ENCODE measurements at regions not wholly inside any gene's neighbourhood (a gene's known extent, or its start where the extent isn't known, plus 50 kb on each side); places are given as distances from the start of the nearest gene placed in this dataset.

- DNase-seq (no peak), FAIRE-seq (no peak)
- no peak overlapping the region for H3K9ac ChIP-seq (ENCODE audit: low read length in 3 of 3)
- H3K27ac ChIP-seq (ENCODE audit: low read depth in 2 of 2, low read length in 2 of 2): no peak overlapping the region
- no peaks in the 10 kb centered on the region for H3K4me1 ChIP-seq (ENCODE audit: control insufficient read depth in 2 of 3, insufficient read depth in 2 of 3, low read depth in 1 of 3, low read length in 3 of 3)
- no peaks in the 10 kb centered on the region for H3K9me3 ChIP-seq (ENCODE audit: control insufficient read depth in 2 of 3, insufficient read depth in 1 of 3, low read length in 3 of 3)
- no peaks in the 10 kb centered on the region for H3K27me3 ChIP-seq (ENCODE audit: control insufficient read depth, insufficient read depth, low read length)
- H3K36me3 ChIP-seq (ENCODE audit: control insufficient read depth in 2 of 3, insufficient read depth in 3 of 3, low read length in 3 of 3): no peaks in the 10 kb centered on the region
- TF ChIP-seq CTCF (IDR thresholded peaks at IDR 0.05; ENCODE audit: borderline replicate concordance, extremely low read depth, insufficient read depth): no peak
- intact Hi-C loops (cut with DNase I): no loop called here
- H3K4me3 ChIP-seq (ENCODE audit: low read length in 3 of 3): no peak overlapping the region
Observed at GRCh38 chr2:221318376-221319130, 253.6 kb downstream of the EPHA4 start.

DNA sequence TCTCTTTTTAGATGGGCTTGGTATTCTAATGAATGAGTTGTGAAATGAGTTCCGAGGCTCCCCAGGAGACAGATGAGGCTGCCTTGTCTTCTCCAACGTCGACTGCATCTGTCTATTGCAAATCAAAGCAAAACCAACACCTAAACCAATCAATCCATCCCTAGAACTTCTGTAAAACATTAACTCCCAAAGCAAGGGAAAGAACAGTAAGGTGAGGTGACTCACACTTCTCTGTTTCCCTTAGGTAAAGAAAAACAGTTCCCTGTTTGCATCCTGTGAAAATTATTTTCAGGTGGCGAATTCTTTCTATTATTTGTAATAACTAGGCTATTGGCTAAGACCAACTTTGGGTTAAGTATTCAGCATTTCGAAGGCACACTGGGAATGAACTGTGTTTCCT is 249.4 kb downstream of the EPHA4 start:
- H3K4me1 ChIP-seq (ENCODE audit: control insufficient read depth in 2 of 3, insufficient read depth in 2 of 3, low read depth in 1 of 3, low read length in 3 of 3): no peaks in the 10 kb centered on the region
- H3K27me3 ChIP-seq (ENCODE audit: control insufficient read depth, insufficient read depth, low read length): no peaks in the 10 kb centered on the region
- H3K36me3 ChIP-seq (ENCODE audit: control insufficient read depth in 2 of 3, insufficient read depth in 3 of 3, low read length in 3 of 3): no peaks in the 10 kb centered on the region
- FAIRE-seq (no peak), DNase-seq (no peak)
- H3K9ac ChIP-seq (ENCODE audit: low read length in 3 of 3): no peak overlapping the region
- no peaks in the 10 kb centered on the region for H3K9me3 ChIP-seq (ENCODE audit: control insufficient read depth in 2 of 3, insufficient read depth in 1 of 3, low read length in 3 of 3)
- no peak for TF ChIP-seq CTCF (IDR thresholded peaks at IDR 0.05; ENCODE audit: borderline replicate concordance, extremely low read depth, insufficient read depth)
- intact Hi-C loops (cut with DNase I): no loop called here
- H3K27ac ChIP-seq (ENCODE audit: low read depth in 2 of 2, low read length in 2 of 2): no peak overlapping the region
- H3K4me3 ChIP-seq (ENCODE audit: low read length in 3 of 3): no peak overlapping the region

- no peaks in the 10 kb centered on the region for H3K9me3 ChIP-seq (ENCODE audit: control insufficient read depth in 2 of 3, insufficient read depth in 1 of 3, low read length in 3 of 3)
- intact Hi-C loops (cut with DNase I): no loop called here
- no peak overlapping the region for H3K4me3 ChIP-seq (ENCODE audit: low read length in 3 of 3)
- H3K36me3 ChIP-seq (ENCODE audit: control insufficient read depth in 2 of 3, insufficient read depth in 3 of 3, low read length in 3 of 3): no peaks in the 10 kb centered on the region
- FAIRE-seq: no peak
- H3K9ac ChIP-seq (ENCODE audit: low read length in 3 of 3): no peak overlapping the region
- no peak overlapping the region for H3K27ac ChIP-seq (ENCODE audit: low read depth in 2 of 2, low read length in 2 of 2)
- no peak for DNase-seq
- no peaks in the 10 kb centered on the region for H3K27me3 ChIP-seq (ENCODE audit: control insufficient read depth, insufficient read depth, low read length)
- TF ChIP-seq CTCF (IDR thresholded peaks at IDR 0.05; ENCODE audit: borderline replicate concordance, extremely low read depth, insufficient read depth): no peak
- H3K4me1 ChIP-seq (ENCODE audit: control insufficient read depth in 2 of 3, insufficient read depth in 2 of 3, low read depth in 1 of 3, low read length in 3 of 3): no peaks in the 10 kb centered on the region
Observed at GRCh38 chr2:221323513-221323912, 248.6 kb downstream of the EPHA4 start.

GRCh38 chr2:221330436-221330835 is 241.7 kb downstream of the EPHA4 start:
- DNase-seq (no peak), FAIRE-seq (no peak)
- no peaks in the 10 kb centered on the region for H3K9me3 ChIP-seq (ENCODE audit: control insufficient read depth in 2 of 3, insufficient read depth in 1 of 3, low read length in 3 of 3)
- H3K4me3 ChIP-seq (ENCODE audit: low read length in 3 of 3): no peak overlapping the region
- no peaks in the 10 kb centered on the region for H3K36me3 ChIP-seq (ENCODE audit: control insufficient read depth in 2 of 3, insufficient read depth in 3 of 3, low read length in 3 of 3)
- TF ChIP-seq CTCF (IDR thresholded peaks at IDR 0.05; ENCODE audit: borderline replicate concordance, extremely low read depth, insufficient read depth): no peak
- intact Hi-C loops (cut with DNase I): no loop called here
- no peaks in the 10 kb centered on the region for H3K27me3 ChIP-seq (ENCODE audit: control insufficient read depth, insufficient read depth, low read length)
- H3K4me1 ChIP-seq (ENCODE audit: control insufficient read depth in 2 of 3, insufficient read depth in 2 of 3, low read depth in 1 of 3, low read length in 3 of 3): no peaks in the 10 kb centered on the region
- H3K27ac ChIP-seq (ENCODE audit: low read depth in 2 of 2, low read length in 2 of 2): no peak overlapping the region
- H3K9ac ChIP-seq (ENCODE audit: low read length in 3 of 3): no peak overlapping the region

Data from kidney (tissue), 13 donors.